Astrocyte (in vitro differentiated cells and primary cell): ENCODE measurements at regions not wholly inside any gene's neighbourhood (a gene's known extent, or its start where the extent isn't known, plus 50 kb on each side); places are given as distances from the start of the nearest gene placed in this dataset.

Experiments
- DNase-seq: peaks from one replicate; pipeline ENCODE4 v3.0.0-alpha.2; 2010; ENCODE audit warnings: low read depth
- FAIRE-seq: peaks from 2 replicates; lab custom pipeline; 2011; peaks lifted over from hg19 to GRCh38; lab: Jason Lieb, UNC
- H2AFZ ChIP-seq: 2 replicates; pipeline ENCODE4 v1.6.0; 2012; ENCODE audit warnings: low read depth, low read length, inconsistent platforms
- H3K27ac ChIP-seq: 2 replicates; pipeline ENCODE4 v1.5.1; 2011; ENCODE audit warnings: low read depth, low read length, inconsistent platforms
- H3K27me3 ChIP-seq: 2 replicates; pipeline ENCODE4 v1.6.0; 2011; ENCODE audit warnings: low read length, inconsistent platforms; ENCODE audit not compliant: insufficient read depth
- H3K36me3 ChIP-seq: 2 replicates; pipeline ENCODE4 v1.5.1; 2011; ENCODE audit warnings: low read length, inconsistent platforms; ENCODE audit not compliant: insufficient read depth
- H3K4me1 ChIP-seq: 2 replicates; pipeline ENCODE4 v1.5.1; 2011; ENCODE audit warnings: low read length, inconsistent platforms; ENCODE audit not compliant: insufficient read depth
- H3K4me2 ChIP-seq: 2 replicates; pipeline ENCODE4 v1.6.0; 2012; ENCODE audit warnings: low read length, inconsistent platforms
- H3K4me3 ChIP-seq: 2 replicates; pipeline ENCODE4 v1.5.1; 2011; ENCODE audit warnings: low read depth, mild to moderate bottlenecking, low read length, inconsistent platforms; ENCODE audit not compliant: insufficient read depth
- H3K79me2 ChIP-seq: 2 replicates; pipeline ENCODE4 v1.6.0; 2012; ENCODE audit warnings: mild to moderate bottlenecking, low read length, inconsistent platforms; ENCODE audit not compliant: insufficient read depth
- H3K9ac ChIP-seq: 2 replicates; pipeline ENCODE4 v1.6.0; 2012; ENCODE audit warnings: mild to moderate bottlenecking, low read length, inconsistent platforms
- H3K9me3 ChIP-seq: 2 replicates; pipeline ENCODE4 v1.5.1; 2012; ENCODE audit warnings: low read depth, mild to moderate bottlenecking, low read length, inconsistent platforms; ENCODE audit not compliant: insufficient read depth
- H4K20me1 ChIP-seq: 2 replicates; pipeline ENCODE4 v1.6.0; 2012; ENCODE audit warnings: low read length, inconsistent platforms; ENCODE audit not compliant: insufficient read depth
- H3K27ac Mint-ChIP-seq: one replicate; pipeline ENCODE4 v1.8.0; 2021; ENCODE audit warnings: mild to moderate bottlenecking, mixed read lengths; ENCODE audit not compliant: unreplicated experiment
- H3K27me3 Mint-ChIP-seq: one replicate; pipeline ENCODE4 v1.8.0; 2021; ENCODE audit warnings: low read depth, mixed read lengths; ENCODE audit not compliant: unreplicated experiment
- H3K36me3 Mint-ChIP-seq: one replicate; pipeline ENCODE4 v1.8.0; 2021; ENCODE audit warnings: low read depth, mixed read lengths; ENCODE audit not compliant: unreplicated experiment
- H3K4me1 Mint-ChIP-seq: one replicate; pipeline ENCODE4 v1.8.0; 2021; ENCODE audit warnings: low read depth, mixed read lengths; ENCODE audit not compliant: unreplicated experiment
- H3K4me3 Mint-ChIP-seq: one replicate; pipeline ENCODE4 v1.8.0; 2021; ENCODE audit warnings: mild to moderate bottlenecking, moderate library complexity, mixed read lengths; ENCODE audit not compliant: unreplicated experiment
- H3K9me3 Mint-ChIP-seq: one replicate; pipeline ENCODE4 v1.8.0; 2021; ENCODE audit warnings: mild to moderate bottlenecking, mixed read lengths; ENCODE audit not compliant: unreplicated experiment
- EZH2 ChIP-seq: IDR thresholded peaks from 2 replicates; pipeline ENCODE4 v1.6.1; 2012; ENCODE audit warnings: mild to moderate bottlenecking, low read length, inconsistent platforms; ENCODE audit not compliant: insufficient read depth
- TF ChIP-seq, protein P1 (sequence below): IDR thresholded peaks from 2 replicates; pipeline ENCODE4 v1.5.1; 2011; ENCODE audit warnings: low read depth, mild to moderate bottlenecking, inconsistent platforms, low read length, moderate library complexity; ENCODE audit not compliant: insufficient read depth

DNA sequence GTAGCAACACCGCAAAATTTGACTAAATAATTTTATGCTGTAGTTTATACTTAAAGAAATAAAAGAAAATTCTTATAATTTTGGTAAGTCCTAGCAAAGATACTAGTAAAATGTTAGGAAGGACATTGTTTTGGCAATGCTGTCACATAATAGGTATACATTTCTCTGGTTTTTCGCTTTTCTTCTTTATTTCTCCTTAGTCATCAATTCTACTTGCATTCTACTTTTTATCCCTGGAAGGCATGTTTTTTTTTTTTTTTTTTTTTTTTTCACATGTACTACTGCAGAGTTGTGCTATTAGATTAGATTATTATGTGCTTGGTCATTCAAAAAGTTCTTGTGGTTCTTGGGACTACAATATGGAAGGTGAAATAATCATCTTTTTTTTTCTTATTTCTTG, 1421.2 kb downstream of the SI start:
- Histone ChIP-seq H3K4me1 (no peaks in the 10 kb centered on the region), H3K27ac (no peak overlapping the region), H2AFZ (no peak overlapping the region), H3K36me3 (no peaks in the 10 kb centered on the region), H3K9ac (no peak overlapping the region), H3K79me2 (no peaks in the 10 kb centered on the region), H3K27me3 (no peaks in the 10 kb centered on the region), H4K20me1 (no peaks in the 10 kb centered on the region), H3K4me3 (no peak overlapping the region), H3K4me2 (no peak overlapping the region), H3K9me3 (no peaks in the 10 kb centered on the region)
- Mint-ChIP-seq H3K4me1 (no peaks in the 10 kb centered on the region), H3K9me3 (no peaks in the 10 kb centered on the region), H3K27ac (no peak overlapping the region), H3K4me3 (no peak overlapping the region), H3K27me3 (no peaks in the 10 kb centered on the region), H3K36me3 (no peaks in the 10 kb centered on the region)
- DNase-seq = no peak
- TF ChIP-seq EZH2 = no peak
- TF ChIP-seq, protein P1, sequence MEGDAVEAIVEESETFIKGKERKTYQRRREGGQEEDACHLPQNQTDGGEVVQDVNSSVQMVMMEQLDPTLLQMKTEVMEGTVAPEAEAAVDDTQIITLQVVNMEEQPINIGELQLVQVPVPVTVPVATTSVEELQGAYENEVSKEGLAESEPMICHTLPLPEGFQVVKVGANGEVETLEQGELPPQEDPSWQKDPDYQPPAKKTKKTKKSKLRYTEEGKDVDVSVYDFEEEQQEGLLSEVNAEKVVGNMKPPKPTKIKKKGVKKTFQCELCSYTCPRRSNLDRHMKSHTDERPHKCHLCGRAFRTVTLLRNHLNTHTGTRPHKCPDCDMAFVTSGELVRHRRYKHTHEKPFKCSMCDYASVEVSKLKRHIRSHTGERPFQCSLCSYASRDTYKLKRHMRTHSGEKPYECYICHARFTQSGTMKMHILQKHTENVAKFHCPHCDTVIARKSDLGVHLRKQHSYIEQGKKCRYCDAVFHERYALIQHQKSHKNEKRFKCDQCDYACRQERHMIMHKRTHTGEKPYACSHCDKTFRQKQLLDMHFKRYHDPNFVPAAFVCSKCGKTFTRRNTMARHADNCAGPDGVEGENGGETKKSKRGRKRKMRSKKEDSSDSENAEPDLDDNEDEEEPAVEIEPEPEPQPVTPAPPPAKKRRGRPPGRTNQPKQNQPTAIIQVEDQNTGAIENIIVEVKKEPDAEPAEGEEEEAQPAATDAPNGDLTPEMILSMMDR = no peak
- FAIRE-seq = no peak

DNA sequence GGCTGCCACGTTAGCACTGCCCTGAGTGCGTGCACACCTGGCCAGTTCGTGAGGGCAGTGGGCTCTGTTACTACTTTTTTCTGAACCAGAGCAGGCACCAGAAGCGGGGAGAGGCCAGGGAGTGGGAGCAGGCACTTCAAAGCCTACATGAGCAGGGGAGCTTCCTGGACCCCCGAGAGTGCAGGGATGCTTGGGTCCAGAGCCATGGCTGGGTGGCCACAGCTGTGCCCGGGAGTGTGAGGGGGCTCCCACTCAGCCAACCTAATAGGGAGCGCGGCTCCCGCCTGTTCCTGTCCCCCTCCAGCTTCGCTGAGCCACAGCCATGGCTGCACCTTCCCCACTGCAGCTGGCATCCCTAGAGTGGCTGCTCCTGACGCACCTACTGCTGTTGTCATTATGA, 1423.3 kb downstream of the SI start:
- H3K4me3 Mint-ChIP-seq = no peak overlapping the region
- TF ChIP-seq EZH2 = no peak
- TF ChIP-seq, protein P1 = no peak
- no peaks in the 10 kb centered on the region for H3K36me3 ChIP-seq
- no peaks in the 10 kb centered on the region for H3K27me3 Mint-ChIP-seq
- H3K4me2 ChIP-seq = no peak overlapping the region
- FAIRE-seq (no peak), DNase-seq (no peak)
- H3K4me3 ChIP-seq = no peak overlapping the region
- no peaks in the 10 kb centered on the region for H3K4me1 ChIP-seq
- no peak overlapping the region for H3K27ac ChIP-seq
- H3K9ac ChIP-seq = no peak overlapping the region
- H3K36me3 Mint-ChIP-seq = no peaks in the 10 kb centered on the region
- H2AFZ ChIP-seq = no peak overlapping the region
- H3K27me3 ChIP-seq = no peaks in the 10 kb centered on the region
- no peaks in the 10 kb centered on the region for H4K20me1 ChIP-seq
- H3K4me1 Mint-ChIP-seq = no peaks in the 10 kb centered on the region
- H3K9me3 ChIP-seq = no peaks in the 10 kb centered on the region
- H3K9me3 Mint-ChIP-seq = no peaks in the 10 kb centered on the region
- H3K79me2 ChIP-seq = no peaks in the 10 kb centered on the region
- no peak overlapping the region for H3K27ac Mint-ChIP-seq

DNA sequence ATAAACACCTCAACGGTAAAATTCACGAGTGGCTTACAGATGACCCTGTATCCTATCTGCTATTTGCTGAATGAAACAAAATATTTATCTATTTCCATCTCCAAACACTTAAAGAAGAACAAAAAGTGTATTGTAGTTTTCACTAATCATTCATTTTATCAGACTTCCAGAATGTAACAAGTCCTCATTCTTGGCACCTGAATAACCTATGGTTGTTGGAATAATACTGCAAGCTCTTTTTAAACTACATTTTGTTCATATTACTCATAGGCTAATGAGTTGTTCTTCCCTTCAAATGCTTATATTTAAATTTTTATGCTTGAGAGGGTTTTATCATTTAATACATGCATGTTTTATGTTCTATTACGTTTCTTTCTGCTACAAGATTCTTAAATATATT, 1434.1 kb downstream of the SI start:
- H3K4me3 Mint-ChIP-seq = no peak overlapping the region
- H3K4me3 ChIP-seq = no peak overlapping the region

More for the DNA sequence above, 1434.1 kb downstream of the SI start:
- no peak overlapping the region for H3K27ac Mint-ChIP-seq
- Histone ChIP-seq H3K79me2 (no peaks in the 10 kb centered on the region), H3K4me2 (no peak overlapping the region), H4K20me1 (no peaks in the 10 kb centered on the region), H3K9me3 (no peaks in the 10 kb centered on the region), H2AFZ (no peak overlapping the region), H3K27me3 (no peaks in the 10 kb centered on the region), H3K4me1 (no peaks in the 10 kb centered on the region), H3K36me3 (no peaks in the 10 kb centered on the region), H3K27ac (no peak overlapping the region), H3K9ac (no peak overlapping the region)
- no peaks in the 10 kb centered on the region for H3K27me3 Mint-ChIP-seq
- H3K9me3 Mint-ChIP-seq = peaks cover 2% of the 10 kb centered on the region
- DNase-seq = no peak
- FAIRE-seq = no peak
- TF ChIP-seq, protein P1 = no peak
- TF ChIP-seq EZH2 = no peak
- H3K4me1 Mint-ChIP-seq = no peaks in the 10 kb centered on the region
- H3K36me3 Mint-ChIP-seq = no peaks in the 10 kb centered on the region
